GM08714 (cell line): ENCODE measurements at regions not wholly inside any gene's neighbourhood (a gene's known extent, or its start where the extent isn't known, plus 50 kb on each side); places are given as distances from the start of the nearest gene placed in this dataset.
A peak's percentile ranks its signal among the peaks of the same experiment; 100 is the strongest.

Experiments
- H3K4me3 ChIP-seq: fragments of 200-500 bp; sonication (Bioruptor generic); 2 replicates; pipeline ENCODE4 v1.5.1; 2014; ENCODE audit warnings: mild to moderate bottlenecking, low read length, inconsistent platforms
- ZNF274 ChIP-seq: IDR thresholded peaks from 2 replicates; pipeline ENCODE4 v1.6.1; 2012; ENCODE audit warnings: mild to moderate bottlenecking, low read depth, low read length

GRCh38 chr1:184141361-184141880 lies 89.9 kb downstream of the TSEN15 start:
- H3K4me3 ChIP-seq: no peak overlapping the region
- no peak for TF ChIP-seq ZNF274

DNA sequence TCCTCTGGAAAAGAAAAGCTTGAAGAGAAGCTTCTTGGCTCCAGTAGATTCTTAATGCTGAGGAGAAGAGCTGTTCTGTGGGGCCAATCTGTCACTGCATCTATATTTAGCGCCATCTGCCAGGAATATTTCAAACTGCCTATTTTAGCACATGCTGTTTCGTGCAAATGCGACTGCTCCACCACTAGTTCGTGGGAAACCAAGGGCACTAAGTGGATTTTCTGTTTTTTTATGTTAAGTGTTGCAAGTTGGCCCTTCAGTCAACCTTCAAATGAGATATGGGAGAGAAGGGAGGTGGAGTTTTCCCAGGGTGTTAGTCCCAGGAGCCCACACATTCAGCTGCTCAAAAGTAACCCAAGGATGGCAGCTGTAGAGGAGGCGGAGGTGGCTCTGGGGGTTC lies 91.9 kb downstream of the TSEN15 start:
- H3K4me3 ChIP-seq: no peak overlapping the region
- no peak for TF ChIP-seq ZNF274

- no peak overlapping the region for H3K4me3 ChIP-seq
- TF ChIP-seq ZNF274: no peak
Observed at GRCh38 chr1:184145083-184145482, 93.6 kb downstream of the TSEN15 start.

GRCh38 chr1:184146202-184146601 lies 94.7 kb downstream of the TSEN15 start:
- H3K4me3 ChIP-seq: no peak overlapping the region
- TF ChIP-seq ZNF274: no peak

DNA sequence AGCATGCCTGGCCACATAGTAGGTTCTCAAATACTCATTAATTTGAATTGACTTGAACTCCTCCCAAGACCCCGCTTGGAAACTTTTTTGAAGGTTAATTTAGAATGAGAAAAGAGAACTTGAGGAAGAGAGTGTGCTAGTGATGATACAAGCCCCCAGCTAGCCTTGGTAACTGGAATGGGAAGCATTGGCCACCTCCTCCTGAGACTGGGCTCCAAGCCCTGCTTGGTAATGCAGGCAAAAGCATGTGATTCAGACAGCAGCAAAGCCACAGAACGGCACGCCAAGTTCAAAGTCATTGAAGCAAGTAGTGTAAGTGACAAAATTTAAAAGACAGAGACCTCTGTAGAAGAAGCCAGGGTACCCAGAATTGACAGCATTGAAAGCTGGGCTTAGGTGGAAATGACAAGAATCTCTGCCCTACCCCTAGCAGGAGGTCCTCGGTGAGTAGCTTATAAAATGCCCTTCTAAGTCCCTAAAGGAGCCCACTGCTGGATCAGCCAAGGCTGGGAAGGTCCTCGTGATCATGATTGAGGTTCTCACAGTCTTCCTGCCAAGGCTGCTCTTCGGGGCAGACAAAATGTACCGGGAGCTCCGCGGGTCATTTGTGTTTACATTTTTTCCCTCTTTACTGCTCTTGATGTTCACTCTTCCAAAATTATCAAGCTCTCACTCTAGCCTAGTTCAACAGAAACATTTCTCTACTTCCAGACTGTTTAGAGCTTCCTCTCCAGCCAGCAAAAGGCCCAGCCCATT lies 99.4 kb downstream of the TSEN15 start:
- TF ChIP-seq ZNF274: no peak
- H3K4me3 ChIP-seq: no peak overlapping the region

- no peak for TF ChIP-seq ZNF274
- H3K4me3 ChIP-seq: peak overlapping the region; percentile 52; the same call in 1 of the 2 replicates
Observed at GRCh38 chr1:184152434-184152898, 100.9 kb downstream of the TSEN15 start.

DNA sequence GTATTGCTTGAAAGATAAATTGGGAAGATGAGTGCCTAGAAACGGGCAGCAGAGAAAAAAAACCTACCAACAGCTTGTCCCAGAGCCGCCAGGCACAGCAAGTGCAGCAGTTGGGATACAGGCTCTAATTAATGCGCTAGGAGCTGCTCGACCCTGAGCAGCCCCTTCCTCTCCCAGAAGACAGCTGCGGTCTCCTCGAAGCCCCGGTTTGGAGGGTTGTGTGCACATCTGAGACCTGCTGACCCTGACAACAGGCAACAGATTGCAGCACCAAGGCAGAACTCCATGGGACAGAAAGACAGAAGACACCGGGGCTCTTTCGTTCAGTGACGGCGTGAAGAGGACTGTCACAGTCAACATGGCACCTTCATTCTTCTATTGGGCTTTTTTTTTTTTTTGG lies 101.4 kb downstream of the TSEN15 start:
- no peak for TF ChIP-seq ZNF274
- H3K4me3 ChIP-seq: peak overlapping the region; percentile 52; the same call in 1 of the 2 replicates

- H3K4me3 ChIP-seq: no peak overlapping the region
- no peak for TF ChIP-seq ZNF274
Observed at GRCh38 chr1:184153731-184154130, 102.2 kb downstream of the TSEN15 start.

- no peak overlapping the region for H3K4me3 ChIP-seq
- TF ChIP-seq ZNF274: no peak
Observed at GRCh38 chr1:184156521-184157393, 105.2 kb downstream of the TSEN15 start.

GRCh38 chr1:184157394-184157742 lies 105.8 kb downstream of the TSEN15 start:
- H3K4me3 ChIP-seq: no peak overlapping the region
- TF ChIP-seq ZNF274: no peak

GRCh38 chr1:184158896-184159681 lies 107.6 kb downstream of the TSEN15 start:
- TF ChIP-seq ZNF274: no peak
- H3K4me3 ChIP-seq: no peak overlapping the region

DNA sequence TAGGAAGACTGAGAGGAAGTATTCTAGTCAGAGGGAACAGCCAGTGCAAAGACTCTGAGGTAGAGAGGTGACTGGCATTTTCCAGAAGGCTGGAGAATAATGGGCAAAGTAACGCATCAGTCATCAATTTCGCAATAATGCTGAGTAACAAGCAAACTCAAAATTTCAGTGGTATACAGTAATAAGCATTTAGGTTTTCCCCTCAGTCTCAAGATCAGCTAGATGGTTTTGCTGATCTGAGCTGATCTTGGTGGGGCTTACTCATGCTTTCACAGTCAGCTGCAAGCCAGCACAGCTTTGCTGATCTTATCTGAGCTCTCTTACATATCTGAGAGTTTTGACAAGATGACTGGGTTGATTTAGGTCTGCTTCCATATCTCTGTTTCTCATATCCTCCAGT lies 108.7 kb downstream of the TSEN15 start:
- TF ChIP-seq ZNF274: no peak
- no peak overlapping the region for H3K4me3 ChIP-seq

GRCh38 chr1:184161071-184161698 lies 109.7 kb downstream of the TSEN15 start:
- TF ChIP-seq ZNF274: no peak
- no peak overlapping the region for H3K4me3 ChIP-seq
